Adrenal gland (tissue), 5 donors: ENCODE measurements at regions not wholly inside any gene's neighbourhood (a gene's known extent, or its start where the extent isn't known, plus 50 kb on each side); places are given as distances from the start of the nearest gene placed in this dataset.

Experiments
- POLR2A ChIP-seq, 2 donors: fragments of 450-650 bp; IDR thresholded peaks; one replicate each; pipeline ENCODE4 v1.6.1; 2017; ENCODE audit warnings: antibody characterized with exemption in 2 of 2, mild to moderate bottlenecking in 2 of 2, moderate library complexity in 1 of 2
- TF ChIP-seq, protein P1 (sequence below), 6 experiments: fragments of 450-650 bp in 4 of 6; fragments of 200-600 bp in 2 of 6; sonication (generic) in 1 of 6; IDR thresholded peaks; 1 replicate in 5 of 6; 2 replicates in 1 of 6; pipeline versions ENCODE4 v1.5.1 to v1.8.0; 2016 to 2021; ENCODE audit warnings: antibody characterized with exemption in 6 of 6, mild to moderate bottlenecking in 2 of 6, moderate library complexity in 1 of 6
- donor health status: DM: no; HTN: no; CAD: no.

DNA sequence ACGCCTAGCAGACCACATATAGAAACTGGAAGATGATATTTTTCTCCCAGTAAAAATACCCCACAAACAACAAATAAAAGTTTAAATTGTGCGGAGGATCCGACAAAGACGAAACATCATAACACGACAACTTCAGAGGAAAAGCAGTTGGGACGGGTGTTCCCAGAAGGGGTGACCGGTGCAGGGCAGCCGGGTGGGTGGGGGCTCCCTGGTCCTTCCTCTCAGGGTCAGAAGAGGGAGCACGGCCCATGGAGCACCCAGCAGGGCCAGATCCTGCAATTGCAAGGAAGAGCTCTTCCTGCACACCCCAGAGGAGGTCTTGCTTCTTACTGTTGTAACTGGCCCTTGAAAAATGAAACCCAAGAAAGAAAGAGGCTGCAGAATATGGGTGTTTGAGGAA, 608.5 kb upstream of the MKI67 start:
- TF ChIP-seq, protein P1, sequence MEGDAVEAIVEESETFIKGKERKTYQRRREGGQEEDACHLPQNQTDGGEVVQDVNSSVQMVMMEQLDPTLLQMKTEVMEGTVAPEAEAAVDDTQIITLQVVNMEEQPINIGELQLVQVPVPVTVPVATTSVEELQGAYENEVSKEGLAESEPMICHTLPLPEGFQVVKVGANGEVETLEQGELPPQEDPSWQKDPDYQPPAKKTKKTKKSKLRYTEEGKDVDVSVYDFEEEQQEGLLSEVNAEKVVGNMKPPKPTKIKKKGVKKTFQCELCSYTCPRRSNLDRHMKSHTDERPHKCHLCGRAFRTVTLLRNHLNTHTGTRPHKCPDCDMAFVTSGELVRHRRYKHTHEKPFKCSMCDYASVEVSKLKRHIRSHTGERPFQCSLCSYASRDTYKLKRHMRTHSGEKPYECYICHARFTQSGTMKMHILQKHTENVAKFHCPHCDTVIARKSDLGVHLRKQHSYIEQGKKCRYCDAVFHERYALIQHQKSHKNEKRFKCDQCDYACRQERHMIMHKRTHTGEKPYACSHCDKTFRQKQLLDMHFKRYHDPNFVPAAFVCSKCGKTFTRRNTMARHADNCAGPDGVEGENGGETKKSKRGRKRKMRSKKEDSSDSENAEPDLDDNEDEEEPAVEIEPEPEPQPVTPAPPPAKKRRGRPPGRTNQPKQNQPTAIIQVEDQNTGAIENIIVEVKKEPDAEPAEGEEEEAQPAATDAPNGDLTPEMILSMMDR (IDR thresholded peaks at IDR 0.05): no peak
- no peak for TF ChIP-seq POLR2A (IDR thresholded peaks at IDR 0.05)
